Mesenchymal stem cell (in vitro differentiated cells and primary cell): ENCODE measurements at regions not wholly inside any gene's neighbourhood (a gene's known extent, or its start where the extent isn't known, plus 50 kb on each side); places are given as distances from the start of the nearest gene placed in this dataset.

Experiments
- DNase-seq: peaks from one replicate; pipeline ENCODE4 v3.0.0-alpha.2; 2013
- H2AFZ ChIP-seq: one replicate; pipeline ENCODE4 v1.6.1; 2013; ENCODE audit warnings: low read depth, mild to moderate bottlenecking, control low read depth, inconsistent platforms, low read length, moderate library complexity
- H2AK5ac ChIP-seq: 2 replicates; pipeline ENCODE4 v1.6.1; 2013; ENCODE audit warnings: low read length, moderate library complexity, mild to moderate bottlenecking, inconsistent platforms; ENCODE audit not compliant: severe bottlenecking
- H2BK120ac ChIP-seq: one replicate; pipeline ENCODE4 v1.6.1; 2013; ENCODE audit warnings: low read depth, mild to moderate bottlenecking, inconsistent platforms, low read length, moderate library complexity
- H2BK12ac ChIP-seq, 2 experiments: one replicate each; pipeline ENCODE4 v1.6.1; 2013; ENCODE audit warnings: inconsistent platforms in 2 of 2, low read length in 2 of 2, mild to moderate bottlenecking in 2 of 2, moderate library complexity in 2 of 2, control low read depth in 1 of 2
- H2BK15ac ChIP-seq: one replicate; pipeline ENCODE4 v1.6.1; 2013; ENCODE audit warnings: mild to moderate bottlenecking, low read depth, inconsistent platforms; ENCODE audit not compliant: poor library complexity, severe bottlenecking
- H2BK5ac ChIP-seq: 2 replicates; pipeline ENCODE4 v1.6.1; 2013; ENCODE audit warnings: low read depth, mild to moderate bottlenecking, low read length, control low read depth, inconsistent platforms; ENCODE audit not compliant: poor library complexity, severe bottlenecking
- H3K14ac ChIP-seq, 2 experiments: one replicate each; pipeline ENCODE4 v1.6.1; 2013; ENCODE audit warnings: inconsistent platforms in 2 of 2, low read length in 2 of 2, control low read depth in 1 of 2, mild to moderate bottlenecking in 1 of 2, moderate library complexity in 1 of 2
- H3K18ac ChIP-seq, 2 experiments: one replicate each; pipeline ENCODE4 v1.6.1; 2013; ENCODE audit warnings: inconsistent platforms in 2 of 2, low read length in 2 of 2, control low read depth in 1 of 2, low read depth in 1 of 2, mild to moderate bottlenecking in 1 of 2
- H3K23ac ChIP-seq, 2 experiments: one replicate each; pipeline ENCODE4 v1.6.1; 2013; ENCODE audit warnings: inconsistent platforms in 2 of 2, low read length in 2 of 2, mild to moderate bottlenecking in 2 of 2, moderate library complexity in 2 of 2, control low read depth in 1 of 2
- H3K27ac ChIP-seq: 2 replicates; pipeline ENCODE4 v1.5.1; 2013; ENCODE audit warnings: mild to moderate bottlenecking, moderate library complexity, low read length, control low read depth, inconsistent platforms; ENCODE audit not compliant: poor library complexity, severe bottlenecking
- H3K27me3 ChIP-seq, 2 experiments: 2 replicates each; pipeline versions ENCODE4 v1.6.1 to v1.7.0; 2013; ENCODE audit warnings: low read length in 2 of 2, mild to moderate bottlenecking in 2 of 2, moderate library complexity in 2 of 2, control low read depth in 1 of 2, inconsistent platforms in 1 of 2; ENCODE audit not compliant: control insufficient read depth in 1 of 2, insufficient read depth in 1 of 2
- H3K36me3 ChIP-seq, 2 experiments: 2 replicates each; pipeline versions ENCODE4 v1.6.1 to v1.7.0; 2013; ENCODE audit warnings: low read length in 2 of 2, control low read depth in 1 of 2, inconsistent platforms in 1 of 2, low read depth in 1 of 2, mild to moderate bottlenecking in 1 of 2; ENCODE audit not compliant: insufficient read depth in 2 of 2, control insufficient read depth in 1 of 2
- H3K4ac ChIP-seq, 2 experiments: one replicate each; pipeline ENCODE4 v1.6.1; 2013; ENCODE audit warnings: inconsistent platforms in 2 of 2, low read length in 2 of 2, mild to moderate bottlenecking in 2 of 2, moderate library complexity in 2 of 2, control low read depth in 1 of 2, low read depth in 1 of 2
- H3K4me1 ChIP-seq: 2 replicates; pipeline ENCODE4 v1.6.1; 2013; ENCODE audit warnings: low read depth, low read length, control low read depth; ENCODE audit not compliant: control insufficient read depth, insufficient read depth
- H3K4me2 ChIP-seq: 2 replicates; pipeline ENCODE4 v1.6.1; 2013; ENCODE audit warnings: low read length, mild to moderate bottlenecking, inconsistent platforms; ENCODE audit not compliant: poor library complexity, severe bottlenecking
- H3K4me3 ChIP-seq, 2 experiments: 2 replicates each; pipeline versions ENCODE4 v1.5.1 to v1.7.0; 2013; ENCODE audit warnings: low read length in 2 of 2, mild to moderate bottlenecking in 2 of 2, control low read depth in 1 of 2, low read depth in 1 of 2; ENCODE audit not compliant: insufficient read depth in 1 of 2
- H3K79me1 ChIP-seq: replicated peaks from 2 replicates; pipeline ENCODE4 v1.6.1; 2013; ENCODE audit warnings: mild to moderate bottlenecking, control low read depth, low read length, inconsistent platforms; ENCODE audit not compliant: poor library complexity, severe bottlenecking
- H3K9ac ChIP-seq: 2 replicates; pipeline ENCODE4 v1.7.0; 2013; ENCODE audit warnings: mild to moderate bottlenecking, low read length, moderate library complexity
- H3K9me3 ChIP-seq: 2 replicates; pipeline ENCODE4 v1.7.0; 2013; ENCODE audit warnings: mild to moderate bottlenecking, low read length; ENCODE audit not compliant: control insufficient read depth
- H4K8ac ChIP-seq: one replicate; pipeline ENCODE4 v1.6.1; 2013; ENCODE audit warnings: inconsistent platforms, mild to moderate bottlenecking, low read length, moderate library complexity
- H4K91ac ChIP-seq: one replicate; pipeline ENCODE4 v1.6.1; 2013; ENCODE audit warnings: mild to moderate bottlenecking, low read length, inconsistent platforms
- WGBS: methylation state at CpG from one replicate; pipeline ENCODE4 v1.1.7; 2013; ENCODE audit warnings: mixed read lengths; 5-methylcytosine and 5-hydroxymethylcytosine counted together

DNA sequence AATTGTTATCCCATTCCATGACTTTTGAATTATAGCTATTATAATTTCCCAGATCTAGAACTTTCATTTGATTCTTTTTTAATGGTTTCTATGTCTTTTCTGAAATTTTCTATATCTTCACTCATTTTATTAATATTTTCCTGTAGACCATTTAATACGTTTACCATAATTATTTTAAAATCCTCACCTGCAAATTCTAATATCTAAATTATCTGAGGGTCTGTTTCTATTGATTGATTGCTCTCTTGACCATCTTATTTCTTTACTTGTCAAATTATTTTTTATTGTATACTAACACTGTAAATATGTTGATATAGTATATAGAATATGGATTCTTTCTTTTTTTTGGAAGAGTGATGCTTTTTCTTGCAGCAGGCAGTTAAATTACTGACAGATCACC lies 229.3 kb upstream of the CTBP2 start:
- no peak overlapping the region for H3K18ac ChIP-seq
- H3K4me3 ChIP-seq, result no peak overlapping the region
- no peak overlapping the region for H2BK5ac ChIP-seq
- no peak overlapping the region for H4K8ac ChIP-seq
- H2AFZ ChIP-seq, result no peak overlapping the region
- H3K14ac ChIP-seq, result no peak overlapping the region
- H3K4me1 ChIP-seq, result no peaks in the 10 kb centered on the region
- H3K4ac ChIP-seq, result no peak overlapping the region
- no CpG with 5 or more reads among the region's 1 CpG for WGBS
- H2BK12ac ChIP-seq, result no peak overlapping the region
- DNase-seq, result no peak
- no peak overlapping the region for H3K23ac ChIP-seq
- H2BK120ac ChIP-seq, result no peak overlapping the region
- peaks cover 10% of the 10 kb centered on the region for H3K9me3 ChIP-seq
- no peaks in the 10 kb centered on the region for H3K36me3 ChIP-seq
- H3K27ac ChIP-seq, result no peak overlapping the region
- no peak overlapping the region for H2AK5ac ChIP-seq
- H3K9ac ChIP-seq, result no peak overlapping the region
- H3K4me2 ChIP-seq, result no peak overlapping the region
- H2BK15ac ChIP-seq, result no peak overlapping the region
- no peaks in the 10 kb centered on the region for H3K79me1 ChIP-seq
- no peaks in the 10 kb centered on the region for H3K27me3 ChIP-seq
- no peak overlapping the region for H4K91ac ChIP-seq

DNA sequence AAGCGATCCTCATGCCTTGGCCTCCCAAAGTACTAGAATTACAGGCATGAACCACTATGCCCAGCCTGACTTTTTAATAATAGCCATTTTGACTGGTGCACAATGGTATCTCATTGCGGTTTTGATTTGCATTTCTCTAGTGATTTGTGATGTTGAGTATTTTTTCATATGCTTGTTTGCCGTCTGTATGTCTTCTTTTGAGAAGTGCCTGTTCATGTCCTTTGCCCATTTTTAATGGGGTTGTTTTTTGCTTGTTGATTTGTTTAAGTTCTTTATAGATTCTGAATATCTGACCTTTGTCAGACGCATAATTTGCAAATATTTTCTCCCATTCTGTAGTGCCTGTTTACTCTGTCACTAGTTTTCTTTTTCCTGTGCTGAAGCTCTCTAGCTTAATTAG lies 219.2 kb upstream of the CTBP2 start:
- H3K27me3 ChIP-seq, result no peaks in the 10 kb centered on the region
- H2AFZ ChIP-seq, result no peak overlapping the region
- H3K18ac ChIP-seq, result no peak overlapping the region
- H3K4me1 ChIP-seq, result no peaks in the 10 kb centered on the region
- H2BK12ac ChIP-seq, result no peak overlapping the region
- no peak overlapping the region for H3K27ac ChIP-seq
- no peaks in the 10 kb centered on the region for H3K79me1 ChIP-seq
- DNase-seq, result no peak
- 59% methylated on average over 3 of the region's 4 CpGs for WGBS
- no peak overlapping the region for H3K4me2 ChIP-seq
- H3K9me3 ChIP-seq, result peaks cover 8% of the 10 kb centered on the region
- H3K4ac ChIP-seq, result no peak overlapping the region
- no peak overlapping the region for H3K9ac ChIP-seq
- H4K8ac ChIP-seq, result no peak overlapping the region
- H2BK120ac ChIP-seq, result no peak overlapping the region
- no peak overlapping the region for H2BK5ac ChIP-seq
- no peak overlapping the region for H4K91ac ChIP-seq
- H3K4me3 ChIP-seq, result no peak overlapping the region
- H2AK5ac ChIP-seq, result no peak overlapping the region
- no peak overlapping the region for H3K23ac ChIP-seq
- no peaks in the 10 kb centered on the region for H3K36me3 ChIP-seq
- H2BK15ac ChIP-seq, result no peak overlapping the region
- no peak overlapping the region for H3K14ac ChIP-seq

DNA sequence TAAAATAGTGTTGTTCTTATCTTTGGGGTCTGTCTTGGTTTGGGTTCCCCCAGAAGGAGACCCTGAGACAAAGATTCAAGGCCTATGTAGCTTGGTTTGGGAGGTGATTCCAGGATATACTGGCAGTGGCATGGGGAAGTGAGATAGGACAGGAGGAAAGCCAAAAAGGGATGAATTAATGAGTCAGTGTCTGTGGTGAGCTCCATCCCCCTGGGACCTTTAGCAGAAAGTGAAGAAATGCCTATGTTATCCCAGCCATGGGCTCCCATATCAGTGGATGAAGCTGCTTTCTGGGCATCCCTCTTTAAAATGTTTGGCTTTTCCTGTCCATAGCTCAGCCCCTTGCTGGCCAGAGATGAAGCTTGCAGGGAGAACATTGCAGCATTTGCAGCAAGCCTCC lies 217.0 kb upstream of the CTBP2 start:
- Histone ChIP-seq H3K23ac (no peak overlapping the region), H2AFZ (no peak overlapping the region), H3K4me2 (no peak overlapping the region), H3K27ac (no peak overlapping the region), H3K27me3 (no peaks in the 10 kb centered on the region), H3K4ac (no peak overlapping the region), H2AK5ac (no peak overlapping the region), H4K91ac (no peak overlapping the region), H4K8ac (no peak overlapping the region), H3K9me3 (no peaks in the 10 kb centered on the region), H2BK12ac (no peak overlapping the region), H2BK15ac (no peak overlapping the region), H2BK120ac (no peak overlapping the region), H3K18ac (no peak overlapping the region), H2BK5ac (no peak overlapping the region), H3K9ac (no peak overlapping the region), H3K14ac (no peak overlapping the region), H3K4me3 (no peak overlapping the region), H3K4me1 (no peaks in the 10 kb centered on the region), H3K36me3 (no peaks in the 10 kb centered on the region), H3K79me1 (no peaks in the 10 kb centered on the region)
- no peak for DNase-seq

DNA sequence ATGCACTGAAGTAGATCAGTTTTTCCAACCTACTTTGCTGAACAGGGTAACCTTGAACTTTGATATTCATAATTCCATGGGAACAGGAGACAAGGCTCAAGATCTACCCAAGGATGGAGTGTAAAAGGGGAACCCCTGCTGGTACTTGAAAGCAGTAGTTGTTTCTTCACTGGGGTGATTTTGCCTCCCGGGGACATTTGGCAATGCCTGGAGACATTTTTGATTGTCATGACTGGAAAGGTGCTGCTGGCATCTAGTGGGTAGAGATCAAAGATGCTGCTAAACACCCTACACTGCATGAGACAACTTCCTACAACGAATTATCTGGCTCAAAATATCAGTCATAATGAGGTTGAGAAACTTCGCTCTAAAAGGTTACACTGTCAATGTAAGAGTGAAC lies 214.8 kb upstream of the CTBP2 start:
- Histone ChIP-seq H3K23ac (no peak overlapping the region), H3K4me3 (no peak overlapping the region), H3K4me2 (no peak overlapping the region), H3K4ac (no peak overlapping the region), H3K9ac (no peak overlapping the region), H3K9me3 (no peaks in the 10 kb centered on the region), H2AK5ac (no peak overlapping the region), H4K8ac (no peak overlapping the region), H4K91ac (no peak overlapping the region), H3K14ac (no peak overlapping the region), H3K79me1 (no peaks in the 10 kb centered on the region), H3K36me3 (no peaks in the 10 kb centered on the region), H2BK120ac (no peak overlapping the region), H3K4me1 (no peaks in the 10 kb centered on the region), H3K18ac (no peak overlapping the region), H2BK12ac (no peak overlapping the region), H3K27ac (no peak overlapping the region), H2AFZ (no peak overlapping the region), H3K27me3 (no peaks in the 10 kb centered on the region), H2BK5ac (no peak overlapping the region), H2BK15ac (no peak overlapping the region)
- 71% methylated on average over 3 of the region's 3 CpGs for WGBS
- DNase-seq, result no peak
